HS-27A (cell line): ENCODE measurements at regions not wholly inside any gene's neighbourhood (a gene's known extent, or its start where the extent isn't known, plus 50 kb on each side); places are given as distances from the start of the nearest gene placed in this dataset.
"Not testable (repeated sequence)": the region's sequence is repeated elsewhere in the genome, so short reads cannot be mapped to it uniquely, and the experiment has no call there.

Experiments used
- DNase-seq: peaks from one replicate; pipeline ENCODE4 v3.0.0-alpha.2; 2012; ENCODE audit warnings: low read depth, missing footprints

GRCh38 chr1:187894349-187894748, 1065.6 kb downstream of the PLA2G4A start:
- DNase-seq: no peak

- DNase-seq: no peak
Measured at GRCh38 chr1:187903223-187903622, 1074.5 kb downstream of the PLA2G4A start.

- DNase-seq: no peak
Measured at GRCh38 chr1:187909382-187909781, 1080.6 kb downstream of the PLA2G4A start.

GRCh38 chr1:187911820-187912219, 1083.1 kb downstream of the PLA2G4A start:
- DNase-seq: no peak

GRCh38 chr1:187920976-187921375, 1092.2 kb downstream of the PLA2G4A start:
- DNase-seq: no peak

- no peak for DNase-seq
Measured at GRCh38 chr1:187921426-187921825, 1092.7 kb downstream of the PLA2G4A start.

- no peak for DNase-seq
Measured at GRCh38 chr1:187922255-187922654, 1093.5 kb downstream of the PLA2G4A start.

- no peak for DNase-seq
Measured at GRCh38 chr1:187924252-187924651, 1095.5 kb downstream of the PLA2G4A start.

GRCh38 chr1:187928288-187928687, 1099.5 kb downstream of the PLA2G4A start:
- DNase-seq: no peak

- DNase-seq: no peak
Measured at GRCh38 chr1:187928696-187929095, 1099.9 kb downstream of the PLA2G4A start.

GRCh38 chr1:187931776-187932175, 1103.0 kb downstream of the PLA2G4A start:
- no peak for DNase-seq

- DNase-seq: no peak
Measured at GRCh38 chr1:187933562-187934419, 1105.0 kb downstream of the PLA2G4A start.

GRCh38 chr1:187936667-187937066, 1107.9 kb downstream of the PLA2G4A start:
- DNase-seq: no peak

GRCh38 chr1:187938092-187938491, 1109.3 kb downstream of the PLA2G4A start:
- DNase-seq: no peak

- no peak for DNase-seq
Measured at GRCh38 chr1:187942986-187943385, 1114.2 kb downstream of the PLA2G4A start.

- DNase-seq: no peak
Measured at GRCh38 chr1:187943606-187944403, 1115.1 kb downstream of the PLA2G4A start.

GRCh38 chr1:187946661-187947060, 1117.9 kb downstream of the PLA2G4A start:
- DNase-seq: not testable (repeated sequence)

GRCh38 chr1:187947359-187947758, 1118.6 kb downstream of the PLA2G4A start:
- no peak for DNase-seq

- no peak for DNase-seq
Measured at GRCh38 chr1:187948170-187948794, 1119.5 kb downstream of the PLA2G4A start.

- DNase-seq: no peak
Measured at GRCh38 chr1:187949567-187949966, 1120.8 kb downstream of the PLA2G4A start.

GRCh38 chr1:187951817-187952216, 1123.1 kb downstream of the PLA2G4A start:
- DNase-seq: no peak

GRCh38 chr1:187952446-187952845, 1123.7 kb downstream of the PLA2G4A start:
- no peak for DNase-seq

- no peak for DNase-seq
Measured at GRCh38 chr1:187956975-187957374, 1128.2 kb downstream of the PLA2G4A start.
